Adipocyte (in vitro differentiated cells): ENCODE measurements at regions not wholly inside any gene's neighbourhood (a gene's known extent, or its start where the extent isn't known, plus 50 kb on each side); places are given as distances from the start of the nearest gene placed in this dataset.

Source experiments
- DNase-seq: peaks from one replicate; pipeline ENCODE4 v3.0.0-alpha.2; 2015; ENCODE audit warnings: low read depth
- H3K27me3 ChIP-seq: replicated peaks from 2 replicates; pipeline ENCODE4 v1.7.0; 2013; ENCODE audit warnings: mild to moderate bottlenecking, low read length, moderate library complexity; ENCODE audit not compliant: control insufficient read depth, insufficient read depth
- H3K36me3 ChIP-seq: 2 replicates; pipeline ENCODE4 v1.7.0; 2013; ENCODE audit warnings: low read length, mild to moderate bottlenecking, moderate library complexity; ENCODE audit not compliant: control insufficient read depth, insufficient read depth, severe bottlenecking
- H3K4me1 ChIP-seq: 2 replicates; pipeline ENCODE4 v1.7.0; 2013; ENCODE audit warnings: mild to moderate bottlenecking, low read length, moderate library complexity; ENCODE audit not compliant: control insufficient read depth, insufficient read depth
- H3K4me3 ChIP-seq: 2 replicates; pipeline ENCODE4 v1.7.0; 2013; ENCODE audit warnings: mild to moderate bottlenecking, low read length, moderate library complexity
- H3K9ac ChIP-seq: 2 replicates; pipeline ENCODE4 v1.7.0; 2013; ENCODE audit warnings: mild to moderate bottlenecking, low read length, moderate library complexity
- H3K9me3 ChIP-seq: 2 replicates; pipeline ENCODE4 v1.7.0; 2013; ENCODE audit warnings: mild to moderate bottlenecking, low read length, moderate library complexity; ENCODE audit not compliant: control insufficient read depth

DNA sequence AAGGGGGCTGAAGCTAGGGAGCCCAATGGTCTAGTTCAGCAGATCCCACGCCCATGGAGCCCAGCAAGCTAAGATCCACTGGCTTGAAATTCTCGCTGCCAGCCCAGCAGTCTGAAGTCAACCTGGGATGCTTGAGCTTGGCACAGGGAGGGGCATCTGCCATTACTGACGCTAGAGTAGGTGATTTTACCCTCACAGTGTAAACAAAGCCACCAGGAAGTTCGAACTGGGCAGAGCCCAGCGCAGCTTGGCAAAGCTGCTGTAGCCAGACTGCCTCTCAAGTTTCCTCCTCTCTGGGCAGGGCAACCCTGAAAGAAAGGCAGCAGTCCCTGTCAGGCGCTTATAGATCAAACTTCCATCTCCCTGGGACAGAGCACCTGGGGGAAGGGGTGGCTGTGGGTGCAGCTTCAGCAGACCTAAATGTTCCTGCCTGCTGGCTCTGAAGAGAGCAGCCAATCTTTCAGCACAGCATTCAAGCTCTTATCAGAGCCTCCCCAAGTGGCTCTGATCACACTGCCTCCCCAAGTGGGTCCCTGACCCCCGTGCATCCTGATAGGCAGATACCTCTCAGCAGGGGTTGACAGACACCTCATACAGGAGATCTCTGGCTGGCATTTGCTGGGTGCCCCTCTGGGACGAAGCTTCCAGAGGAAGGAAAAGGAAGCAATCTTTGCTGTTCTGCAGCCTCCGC lies 167.8 kb downstream of the CCDC71L start:
- H3K9me3 ChIP-seq, result peaks cover 6% of the 10 kb centered on the region
- no peak overlapping the region for H3K9ac ChIP-seq
- H3K27me3 ChIP-seq, result no peaks in the 10 kb centered on the region
- H3K36me3 ChIP-seq, result no peaks in the 10 kb centered on the region
- H3K4me1 ChIP-seq, result no peaks in the 10 kb centered on the region
- no peak overlapping the region for H3K4me3 ChIP-seq
- no peak for DNase-seq

DNA sequence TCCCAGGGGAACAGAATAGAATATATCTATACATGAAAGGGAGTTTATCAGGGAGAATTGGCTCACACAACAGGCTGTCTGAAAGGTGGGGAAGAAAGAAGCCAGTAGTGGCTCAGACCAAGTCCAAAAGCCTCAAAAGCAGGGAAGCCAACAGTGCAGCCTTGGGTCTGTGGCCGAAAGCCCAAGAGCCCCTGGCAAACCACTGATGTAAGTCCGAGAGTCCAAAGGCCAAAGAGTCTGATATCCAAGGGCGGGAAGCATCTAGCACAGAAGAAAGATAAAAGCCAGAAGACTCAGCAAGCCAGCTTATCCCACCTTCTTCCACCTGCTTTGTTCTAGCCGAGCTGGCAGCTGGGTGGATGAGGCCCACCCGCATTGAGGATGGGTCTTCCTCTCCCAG lies 172.5 kb downstream of the CCDC71L start:
- Histone ChIP-seq H3K27me3 (no peaks in the 10 kb centered on the region), H3K9me3 (peaks cover 6% of the 10 kb centered on the region), H3K9ac (no peak overlapping the region), H3K4me3 (no peak overlapping the region), H3K4me1 (peaks cover 33% of the 10 kb centered on the region), H3K36me3 (no peaks in the 10 kb centered on the region)
- no peak for DNase-seq

DNA sequence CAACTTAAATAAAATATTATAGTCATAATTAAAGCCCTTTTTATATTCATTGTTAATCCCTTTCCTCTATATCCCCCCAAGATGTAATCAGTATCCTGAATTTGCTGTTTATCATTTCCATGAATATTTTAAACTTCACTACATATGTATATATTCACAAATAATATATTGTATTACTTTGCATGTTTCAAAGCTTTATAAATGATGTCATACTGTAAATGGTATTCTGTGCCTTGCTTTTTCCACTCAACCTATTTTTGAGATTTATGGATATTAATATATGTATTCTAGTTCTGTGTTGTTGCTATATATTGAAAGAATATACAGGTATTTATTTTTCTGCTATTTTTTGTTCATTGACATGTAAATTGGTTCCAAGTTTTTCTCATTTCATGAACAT lies 173.1 kb downstream of the CCDC71L start:
- H3K9me3 ChIP-seq, result peaks cover 6% of the 10 kb centered on the region
- no peak for DNase-seq
- H3K9ac ChIP-seq, result no peak overlapping the region
- no peak overlapping the region for H3K4me3 ChIP-seq
- no peaks in the 10 kb centered on the region for H3K36me3 ChIP-seq
- H3K4me1 ChIP-seq, result peaks cover 33% of the 10 kb centered on the region
- H3K27me3 ChIP-seq, result no peaks in the 10 kb centered on the region

DNA sequence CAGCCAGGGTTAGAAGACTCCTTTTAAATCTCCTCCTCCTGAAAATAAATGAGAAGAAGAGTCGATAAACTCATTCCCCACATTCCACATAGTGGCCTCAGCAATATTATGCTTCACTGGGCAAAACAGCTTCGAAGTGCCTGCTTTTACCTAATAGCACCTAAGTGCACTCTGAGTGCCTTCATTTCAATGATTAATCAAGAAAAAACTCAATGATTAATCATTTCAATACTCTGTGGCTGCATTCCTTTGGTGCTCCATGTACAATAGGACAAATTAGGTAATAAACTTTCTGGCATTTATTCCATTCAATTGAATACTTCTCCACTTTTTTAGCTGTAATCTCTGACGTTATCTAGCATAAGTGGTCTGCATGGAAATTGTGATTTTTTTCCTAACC lies 174.6 kb downstream of the CCDC71L start:
- H3K4me3 ChIP-seq, result peak overlapping the region; percentile 36
- no peaks in the 10 kb centered on the region for H3K36me3 ChIP-seq
- H3K9ac ChIP-seq, result peak overlapping the region; percentile 63
- H3K9me3 ChIP-seq, result peaks cover 6% of the 10 kb centered on the region
- H3K4me1 ChIP-seq, result peaks cover 33% of the 10 kb centered on the region
- DNase-seq, result peak; percentile 61
- H3K27me3 ChIP-seq, result no peaks in the 10 kb centered on the region

DNA sequence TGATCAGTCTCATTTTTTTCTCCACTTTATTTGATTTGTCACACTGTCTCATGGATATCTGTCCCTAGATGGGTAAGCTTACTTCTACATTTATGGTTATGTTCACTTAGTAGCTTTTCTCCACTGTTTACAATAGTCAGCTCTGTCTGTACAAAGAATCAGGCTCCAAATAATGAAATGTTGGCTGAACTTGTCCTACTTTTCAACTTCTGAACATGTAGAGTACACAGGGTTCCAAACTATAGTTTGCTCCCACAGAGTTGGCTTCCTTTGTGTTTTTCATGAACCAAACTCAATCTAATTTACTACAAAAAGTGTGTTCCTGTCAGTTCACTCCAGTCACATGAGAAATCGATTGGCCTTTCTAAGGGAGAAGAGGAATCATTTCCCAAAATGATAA lies 175.0 kb downstream of the CCDC71L start:
- Histone ChIP-seq H3K9ac (peak overlapping the region; percentile 57), H3K9me3 (peaks cover 6% of the 10 kb centered on the region), H3K4me3 (peak overlapping the region; percentile 36), H3K27me3 (no peaks in the 10 kb centered on the region), H3K4me1 (peaks cover 33% of the 10 kb centered on the region), H3K36me3 (no peaks in the 10 kb centered on the region)
- DNase-seq, result peak; percentile 26

DNA sequence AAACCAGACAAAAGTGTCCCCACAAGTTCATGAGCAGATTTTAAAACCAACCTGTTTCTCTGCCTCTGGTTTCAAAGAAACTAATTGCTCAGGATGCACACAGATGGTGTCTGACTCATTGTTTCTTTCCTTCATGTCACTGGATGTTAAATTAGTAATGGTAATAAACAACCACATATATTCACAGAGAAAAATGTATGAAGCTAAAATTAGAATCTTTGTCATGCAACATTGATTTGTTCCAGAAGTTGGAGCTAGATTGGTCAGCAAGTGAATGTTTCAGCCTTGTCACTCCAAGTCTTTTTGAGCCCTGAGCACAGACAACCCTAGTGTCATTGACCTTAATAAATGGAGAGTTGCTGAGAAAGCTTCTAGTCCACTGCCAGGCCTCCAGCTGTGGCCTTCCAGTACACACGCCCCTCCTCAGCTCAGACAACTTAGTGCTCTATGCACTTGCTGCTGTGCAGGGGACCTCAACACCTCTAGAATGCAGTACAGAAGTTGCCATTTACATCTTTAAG lies 175.9 kb downstream of the CCDC71L start:
- peak; percentile 82 for DNase-seq
- H3K4me1 ChIP-seq, result peaks cover 33% of the 10 kb centered on the region
- H3K4me3 ChIP-seq, result no peak overlapping the region
- H3K9ac ChIP-seq, result peak overlapping the region; percentile 57
- H3K36me3 ChIP-seq, result no peaks in the 10 kb centered on the region
- H3K27me3 ChIP-seq, result no peaks in the 10 kb centered on the region
- peaks cover 4% of the 10 kb centered on the region for H3K9me3 ChIP-seq

DNA sequence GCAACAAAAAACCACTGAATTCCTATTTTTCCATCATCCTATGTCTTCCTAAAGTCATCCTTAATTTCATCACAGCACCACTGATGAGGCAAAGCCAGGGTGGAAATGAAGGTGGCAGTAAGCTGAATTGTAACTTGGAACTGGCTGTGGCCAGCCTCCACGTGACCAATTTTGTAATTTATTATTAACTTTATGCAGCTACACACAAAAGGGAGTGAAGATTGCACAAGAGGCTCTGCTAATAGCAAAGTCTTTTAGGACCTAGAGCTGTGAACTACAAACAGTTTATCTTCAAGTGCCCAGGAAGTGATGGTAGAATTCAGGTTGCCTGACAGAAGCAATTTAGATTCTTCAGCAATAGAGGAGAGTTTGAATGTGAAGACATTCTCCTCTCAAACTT lies 176.4 kb downstream of the CCDC71L start:
- DNase-seq, result peak; percentile 44

DNA sequence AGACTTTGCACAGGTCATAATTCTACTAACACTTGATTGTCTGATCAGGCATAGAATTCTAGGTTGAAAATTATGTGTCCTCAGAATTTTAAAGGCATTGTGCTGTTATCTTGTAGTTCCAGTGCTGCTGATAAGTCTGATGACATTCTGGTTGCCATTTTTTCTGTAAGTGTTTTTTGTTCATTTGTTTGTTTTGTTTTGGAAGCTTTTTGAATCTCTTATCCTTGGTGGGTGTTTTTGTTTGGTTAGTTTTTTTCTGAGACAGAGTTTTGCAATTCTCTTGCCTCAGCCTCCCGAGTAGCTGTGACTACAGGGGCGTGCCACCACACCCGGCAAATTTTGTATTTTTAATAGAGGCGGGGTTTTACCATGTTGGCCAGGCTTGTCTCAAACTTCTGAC lies 178.9 kb downstream of the CCDC71L start:
- H3K9ac ChIP-seq, result no peak overlapping the region
- no peaks in the 10 kb centered on the region for H3K36me3 ChIP-seq

More for the DNA sequence above, 176.4 kb downstream of the CCDC71L start:
- no peaks in the 10 kb centered on the region for H3K27me3 ChIP-seq
- peaks cover 33% of the 10 kb centered on the region for H3K4me1 ChIP-seq
- H3K36me3 ChIP-seq, result no peaks in the 10 kb centered on the region
- no peaks in the 10 kb centered on the region for H3K9me3 ChIP-seq
- H3K4me3 ChIP-seq, result no peak overlapping the region
- H3K9ac ChIP-seq, result peak overlapping the region; percentile 42

DNA sequence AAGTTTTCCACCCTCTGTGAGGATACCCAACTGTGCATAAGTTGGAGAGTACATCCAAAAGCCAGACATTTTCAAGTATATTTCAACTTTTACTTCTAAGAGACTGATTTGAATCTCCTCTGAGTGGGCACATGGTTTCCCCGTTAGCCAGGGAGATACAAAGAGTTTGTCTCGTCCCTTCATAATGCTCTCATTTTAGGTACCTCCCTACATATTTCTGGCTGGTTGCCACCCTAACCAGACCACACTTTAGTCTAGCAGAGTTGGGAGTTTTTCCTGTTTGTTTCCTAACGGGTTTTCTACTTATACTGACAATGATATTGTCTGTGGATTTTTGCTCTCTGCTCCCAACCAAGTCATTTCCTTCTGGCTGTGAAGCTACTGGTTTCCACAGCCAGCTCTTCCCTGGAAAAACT lies 180.3 kb downstream of the CCDC71L start:
- Histone ChIP-seq H3K4me1 (peaks cover 13% of the 10 kb centered on the region), H3K9ac (no peak overlapping the region), H3K27me3 (no peaks in the 10 kb centered on the region), H3K36me3 (no peaks in the 10 kb centered on the region), H3K9me3 (no peaks in the 10 kb centered on the region), H3K4me3 (no peak overlapping the region)
- no peak for DNase-seq

More for the DNA sequence above, 178.9 kb downstream of the CCDC71L start:
- no peaks in the 10 kb centered on the region for H3K27me3 ChIP-seq
- peaks cover 28% of the 10 kb centered on the region for H3K4me1 ChIP-seq
- H3K4me3 ChIP-seq, result no peak overlapping the region
- H3K9me3 ChIP-seq, result no peaks in the 10 kb centered on the region
- no peak for DNase-seq

DNA sequence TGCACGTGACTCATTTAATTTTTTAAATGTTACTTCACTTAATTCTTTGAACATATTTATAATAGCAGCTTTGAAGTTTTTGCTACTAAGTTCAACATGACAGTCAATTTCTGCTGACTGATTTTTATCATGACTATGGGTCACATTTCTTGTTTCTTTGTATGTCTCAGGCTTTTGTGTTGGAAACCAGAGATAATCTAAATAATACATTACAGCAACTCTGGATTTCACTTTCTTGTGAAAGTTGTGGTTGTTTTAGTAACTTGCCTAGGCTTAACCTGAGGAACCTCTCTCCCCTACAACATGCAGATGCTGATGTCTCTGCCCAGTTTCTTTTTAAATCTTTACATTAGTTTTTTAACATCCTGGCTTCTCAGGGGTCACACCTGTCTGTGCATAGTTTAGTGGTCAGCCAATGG lies 180.8 kb downstream of the CCDC71L start:
- no peak for DNase-seq
- Histone ChIP-seq H3K36me3 (no peaks in the 10 kb centered on the region), H3K27me3 (no peaks in the 10 kb centered on the region), H3K4me3 (no peak overlapping the region), H3K9me3 (no peaks in the 10 kb centered on the region), H3K9ac (no peak overlapping the region), H3K4me1 (peaks cover 9% of the 10 kb centered on the region)

DNA sequence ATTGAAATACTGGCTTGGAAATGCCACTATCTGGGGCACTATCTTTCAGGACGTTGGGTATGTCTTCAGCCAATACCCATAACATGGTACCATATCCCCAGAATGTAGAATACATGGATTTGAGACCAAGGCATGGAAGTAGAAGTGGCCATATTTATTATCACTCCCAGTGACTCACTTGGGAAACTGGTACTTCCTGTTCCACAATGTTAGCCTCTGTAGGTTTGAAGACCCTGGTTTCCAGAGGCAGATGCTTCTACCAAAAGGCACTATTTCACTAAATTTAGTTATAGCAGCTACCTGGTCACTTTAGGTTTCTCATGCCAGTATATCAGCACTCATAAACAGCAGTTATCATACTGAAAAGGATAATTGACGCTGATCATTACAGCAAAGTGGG lies 184.2 kb downstream of the CCDC71L start:
- Histone ChIP-seq H3K9me3 (no peaks in the 10 kb centered on the region), H3K9ac (no peak overlapping the region), H3K4me1 (no peaks in the 10 kb centered on the region), H3K4me3 (no peak overlapping the region), H3K36me3 (no peaks in the 10 kb centered on the region), H3K27me3 (no peaks in the 10 kb centered on the region)
- DNase-seq, result no peak

DNA sequence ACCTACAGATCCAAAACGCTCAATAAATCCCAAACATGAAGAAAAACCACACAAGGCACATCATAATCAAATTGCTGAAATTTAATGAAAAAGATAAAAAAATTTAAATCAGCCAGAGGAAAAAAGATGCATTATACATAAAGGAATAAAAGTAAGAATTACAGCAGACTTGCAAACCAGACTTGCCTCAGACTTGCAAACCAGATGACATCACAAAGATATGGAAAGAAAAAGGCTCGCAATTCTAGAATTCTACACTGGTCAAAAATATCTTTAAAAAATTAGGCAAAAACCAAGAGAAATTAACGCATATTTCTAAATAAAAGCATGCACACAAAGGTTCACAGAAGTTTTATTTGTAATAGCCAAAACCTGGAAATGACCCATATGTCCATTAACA lies 188.0 kb upstream of the NAMPT start:
- DNase-seq, result no peak
- Histone ChIP-seq H3K36me3 (no peaks in the 10 kb centered on the region), H3K4me1 (no peaks in the 10 kb centered on the region), H3K27me3 (no peaks in the 10 kb centered on the region), H3K9me3 (no peaks in the 10 kb centered on the region), H3K9ac (no peak overlapping the region), H3K4me3 (no peak overlapping the region)
